HG02852 (cell line): ENCODE measurements at regions not wholly inside any gene's neighbourhood (a gene's known extent, or its start where the extent isn't known, plus 50 kb on each side); places are given as distances from the start of the nearest gene placed in this dataset.
"Not testable (repeated sequence)": the region's sequence is repeated elsewhere in the genome, so short reads cannot be mapped to it uniquely, and the experiment has no call there.

Experiments
- ATAC-seq: cut with Tn5 transposase; IDR thresholded peaks from one replicate; pipeline ENCODE4 v1.9.1; 2021; ENCODE audit warnings: mild to moderate bottlenecking, moderate library complexity; ENCODE audit not compliant: unreplicated experiment

DNA sequence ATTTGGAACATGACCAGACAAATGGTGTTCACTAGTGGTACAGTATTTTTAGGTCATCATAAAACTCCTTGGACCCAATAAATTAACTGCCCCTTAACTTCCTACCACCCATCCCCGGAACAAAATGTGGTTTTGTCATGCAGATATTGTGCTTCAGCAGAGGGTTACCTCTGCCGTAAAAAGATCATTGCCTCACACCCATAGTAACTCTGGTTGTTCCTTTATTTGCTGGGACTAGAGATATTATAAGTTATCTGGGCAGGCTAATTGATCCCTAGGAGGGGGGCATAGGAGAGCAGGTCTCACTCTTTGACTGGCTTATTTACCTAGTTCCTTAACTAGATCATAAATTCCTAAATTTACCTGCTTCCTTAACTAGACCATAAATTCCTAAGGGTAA, 1343.9 kb upstream of the CHAC2 start:
- no peak for ATAC-seq

DNA sequence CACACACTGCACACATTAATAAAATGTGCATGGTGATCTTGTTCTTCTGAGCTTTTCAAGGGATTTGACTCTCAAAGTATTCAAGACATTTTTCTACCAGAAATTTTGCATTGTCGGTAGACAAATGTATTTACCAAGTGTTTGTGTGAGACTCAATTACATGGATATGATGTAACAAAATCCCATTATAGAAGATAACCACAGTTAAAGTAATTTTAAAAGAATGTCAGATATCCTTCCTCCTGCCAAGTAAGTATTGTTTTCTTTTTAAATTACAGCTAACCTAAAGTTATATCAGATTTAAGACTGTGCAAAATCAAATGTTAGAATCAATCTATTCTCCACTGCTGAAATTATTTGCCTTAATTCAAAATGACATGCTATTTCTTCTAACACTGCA, 1344.5 kb upstream of the CHAC2 start:
- no peak for ATAC-seq

DNA sequence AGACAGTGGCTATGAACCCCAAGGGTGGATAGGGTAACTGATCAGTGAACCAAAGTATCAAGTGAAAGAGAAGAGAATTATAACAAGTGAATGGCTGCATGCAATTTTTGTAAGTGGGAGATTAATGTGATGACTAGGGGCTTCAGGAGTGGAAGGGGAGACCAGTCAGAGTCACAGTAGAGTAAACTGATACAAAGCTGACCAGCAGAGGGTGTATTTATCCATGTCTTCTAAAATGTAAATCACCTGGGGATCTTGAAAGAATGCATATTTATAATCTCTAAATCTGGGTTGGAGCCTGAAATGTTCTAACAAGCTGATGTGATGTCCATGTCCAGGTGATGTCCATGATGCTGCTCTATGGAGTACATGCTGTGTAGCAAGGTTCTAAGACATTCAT, 1351.3 kb upstream of the CHAC2 start:
- ATAC-seq, result no peak

DNA sequence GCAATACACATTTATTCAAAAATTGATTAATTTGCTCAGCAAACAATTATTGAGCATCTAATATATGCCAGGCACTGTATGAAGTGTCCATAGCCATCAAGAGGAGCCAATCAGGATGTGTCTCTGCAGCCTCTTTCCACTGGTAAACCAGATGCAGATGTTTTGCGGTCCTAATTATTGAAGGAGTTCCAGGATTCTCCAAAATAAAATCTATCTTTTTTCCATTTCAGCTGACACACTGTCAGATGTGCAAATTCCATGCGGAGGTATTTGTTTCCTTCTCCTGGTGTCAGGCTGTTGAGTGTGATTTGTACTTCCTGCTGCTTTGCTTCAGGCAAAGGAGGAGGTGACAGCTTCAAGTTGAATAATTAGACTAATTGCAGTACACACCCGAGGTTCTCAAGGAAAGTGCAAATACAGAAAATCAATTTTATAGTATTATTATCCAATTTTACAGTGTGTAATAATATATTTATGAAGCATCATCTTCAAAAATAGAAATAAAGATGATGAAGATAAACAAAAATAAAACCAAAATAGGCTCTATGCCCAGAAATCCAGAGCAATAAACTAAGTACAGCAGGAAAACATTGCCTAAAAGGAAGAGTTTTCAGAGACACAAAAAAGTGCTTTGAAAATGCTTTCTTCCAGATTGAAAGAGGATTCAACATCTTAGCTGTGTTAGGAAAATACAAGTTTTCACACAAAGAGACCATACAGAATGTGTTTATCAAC, 1352.9 kb upstream of the CHAC2 start:
- no peak for ATAC-seq

DNA sequence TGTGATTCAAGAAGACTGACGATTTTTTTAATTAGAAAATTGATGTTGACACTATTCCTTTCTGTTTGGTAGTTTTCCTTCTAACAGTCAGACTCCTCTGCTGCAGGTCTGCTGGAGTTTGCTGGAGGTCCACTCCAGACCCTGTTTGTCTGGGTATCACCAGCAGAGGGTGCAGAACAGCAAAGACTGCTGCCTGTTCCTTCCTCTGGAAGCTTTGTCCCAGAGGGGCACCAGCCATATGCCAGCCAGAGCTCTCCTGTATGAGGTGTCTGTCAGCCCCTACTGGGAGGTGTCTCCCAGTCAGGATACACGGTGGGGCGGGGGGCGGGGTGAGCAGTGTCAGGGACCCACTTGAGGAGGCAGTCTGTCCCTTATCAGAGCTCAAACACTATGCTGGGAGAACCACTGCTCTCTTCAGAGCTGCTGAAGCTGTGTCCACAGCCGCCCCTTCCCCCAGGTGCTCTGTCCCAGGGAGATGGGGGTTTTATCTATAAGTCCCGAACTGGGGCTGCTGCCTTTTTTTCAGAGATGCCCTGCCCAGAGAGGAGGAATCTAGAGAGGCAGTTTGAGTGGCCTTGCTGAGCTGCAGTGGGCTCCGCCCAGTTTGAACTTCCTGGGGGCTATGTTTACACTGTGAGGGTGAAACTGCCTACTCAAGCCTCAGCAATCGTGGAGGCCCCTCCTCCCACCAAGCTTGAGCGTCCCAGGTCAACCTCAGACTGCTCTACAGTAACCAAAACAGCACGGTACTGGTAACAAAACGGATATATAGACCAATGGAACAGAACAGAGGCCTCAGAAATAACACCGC, 1358.1 kb upstream of the CHAC2 start:
- not testable (repeated sequence) for ATAC-seq

DNA sequence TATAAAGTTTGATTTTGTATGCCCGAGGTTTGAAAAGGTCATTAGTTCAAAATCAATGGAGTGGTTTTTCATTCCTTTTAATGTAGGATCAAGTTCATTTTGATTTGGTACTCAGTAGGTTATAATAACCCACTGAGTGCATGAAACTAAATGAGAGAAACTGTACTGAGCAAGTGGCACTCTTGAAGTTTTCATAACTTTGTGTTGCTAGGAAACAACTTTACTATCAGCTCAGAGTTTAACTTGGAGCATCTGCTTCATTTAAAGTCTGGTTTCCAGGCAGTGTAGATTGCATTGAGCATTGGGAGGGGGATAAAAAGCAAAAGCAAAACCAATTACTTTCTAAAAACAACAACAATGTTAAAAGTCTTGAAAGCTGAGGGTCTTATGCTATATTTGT, 1361.6 kb upstream of the CHAC2 start:
- no peak for ATAC-seq

DNA sequence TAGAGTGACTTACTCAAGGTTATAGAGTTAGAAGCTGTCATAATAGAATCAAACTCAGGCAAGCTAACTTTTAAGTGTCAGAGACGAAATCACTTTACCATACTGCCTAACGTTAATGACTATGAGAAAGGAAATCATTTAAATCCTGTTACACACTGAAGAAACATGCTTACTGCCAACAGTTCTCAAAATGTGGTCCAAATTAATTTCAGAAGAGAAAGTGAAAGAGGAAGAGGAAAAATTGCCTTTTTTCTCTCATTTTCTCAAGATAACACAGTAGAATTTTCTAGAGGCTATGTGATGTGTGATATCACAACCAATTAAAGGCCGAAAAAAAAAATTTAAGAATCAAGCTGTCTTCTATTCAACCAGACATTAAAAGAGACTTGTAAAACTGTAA, 1362.7 kb upstream of the CHAC2 start:
- no peak for ATAC-seq

DNA sequence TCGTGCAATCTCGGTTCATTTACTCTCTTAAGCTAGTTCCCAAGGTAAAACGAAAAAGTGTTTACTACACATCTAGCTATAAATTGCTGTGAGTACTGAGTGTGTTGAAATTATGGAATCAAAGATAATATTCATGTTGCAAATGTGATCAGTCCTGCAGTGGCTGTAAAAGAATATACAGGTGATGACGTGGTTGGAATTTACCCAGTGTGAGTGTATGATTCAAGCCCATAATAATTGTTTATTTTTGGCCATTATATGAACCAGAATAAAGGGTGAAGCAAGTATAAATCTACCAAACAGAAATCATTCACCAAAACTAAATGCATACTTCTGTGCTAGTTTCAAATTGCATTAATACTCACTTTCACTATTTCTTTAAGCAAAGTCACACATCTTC, 1363.6 kb upstream of the CHAC2 start:
- no peak for ATAC-seq

DNA sequence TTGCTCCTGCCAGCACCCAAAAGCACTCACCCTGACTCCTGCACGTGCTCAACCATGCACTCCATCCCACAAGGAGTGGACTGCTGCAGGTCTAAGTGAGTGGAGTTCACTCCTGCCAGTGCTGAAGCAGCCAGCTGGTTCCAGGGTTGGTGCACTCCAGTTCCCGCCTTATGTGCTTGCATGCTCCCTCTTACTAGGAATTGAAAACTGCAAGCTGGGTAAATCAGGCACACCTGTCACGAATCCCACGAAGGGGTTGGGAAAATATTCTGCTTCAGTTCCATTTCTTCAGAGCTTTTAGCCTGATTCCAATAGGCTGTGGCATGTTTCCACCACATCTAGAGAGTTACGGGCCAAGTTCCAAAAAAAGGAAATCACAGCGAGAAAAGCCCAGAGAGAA, 1365.5 kb upstream of the CHAC2 start:
- ATAC-seq, result no peak

DNA sequence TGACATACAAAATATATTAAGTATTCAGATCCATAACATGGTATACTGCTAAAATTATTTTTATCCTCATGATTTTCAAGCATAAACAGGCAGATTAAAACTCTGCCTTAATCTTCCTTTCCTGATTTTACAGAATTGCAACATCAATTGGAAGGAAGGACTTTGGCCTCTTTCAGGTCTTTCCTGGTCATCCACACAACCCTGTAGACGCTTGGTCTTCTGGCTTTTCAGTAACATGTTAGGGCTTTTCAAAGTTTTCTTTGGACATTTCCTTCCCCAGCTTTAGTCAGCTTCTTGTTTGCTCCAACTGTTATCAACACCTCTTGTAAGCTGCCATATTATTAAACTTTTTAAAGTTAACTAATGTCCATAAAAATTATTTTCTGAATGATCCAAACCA, 1364.9 kb upstream of the NRXN1 start:
- ATAC-seq, result no peak

DNA sequence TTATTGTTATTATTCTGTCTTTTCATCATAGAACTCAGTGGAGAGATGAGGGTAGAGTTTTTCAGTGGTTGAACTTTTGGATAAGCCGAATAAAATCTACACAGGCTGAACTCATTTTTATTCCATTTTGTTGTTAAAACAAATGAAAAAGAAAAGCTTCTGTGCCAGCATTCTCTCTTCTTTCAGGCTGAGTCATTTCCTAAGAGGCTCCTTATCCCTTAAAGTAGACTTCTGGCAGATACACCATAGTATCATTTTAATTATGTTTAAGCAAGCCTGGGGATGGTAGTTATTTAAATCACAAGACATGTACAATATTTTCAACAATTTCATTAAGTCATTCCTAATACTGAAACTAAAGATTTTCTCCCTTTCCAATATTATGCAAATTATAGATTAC, 1364.0 kb upstream of the NRXN1 start:
- ATAC-seq, result no peak

DNA sequence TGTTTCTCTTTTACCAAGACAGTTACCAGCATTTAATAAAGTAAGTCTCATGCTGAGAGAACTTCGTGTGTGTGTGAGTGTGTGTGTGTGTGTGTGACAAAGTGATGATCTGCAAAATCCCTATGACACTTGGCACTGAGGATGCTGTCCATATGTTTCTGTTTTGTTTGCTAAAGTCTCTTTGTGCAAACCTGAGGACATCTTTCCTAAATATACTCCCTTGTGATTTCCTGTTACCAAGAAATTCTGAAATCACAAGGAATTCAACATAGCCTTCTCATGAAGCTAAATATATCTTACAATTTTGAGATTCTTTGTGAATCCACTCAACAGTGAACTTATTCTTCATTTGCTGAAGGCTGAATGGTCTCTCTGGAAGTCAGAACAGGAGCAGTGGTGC, 1359.7 kb upstream of the NRXN1 start:
- no peak for ATAC-seq

DNA sequence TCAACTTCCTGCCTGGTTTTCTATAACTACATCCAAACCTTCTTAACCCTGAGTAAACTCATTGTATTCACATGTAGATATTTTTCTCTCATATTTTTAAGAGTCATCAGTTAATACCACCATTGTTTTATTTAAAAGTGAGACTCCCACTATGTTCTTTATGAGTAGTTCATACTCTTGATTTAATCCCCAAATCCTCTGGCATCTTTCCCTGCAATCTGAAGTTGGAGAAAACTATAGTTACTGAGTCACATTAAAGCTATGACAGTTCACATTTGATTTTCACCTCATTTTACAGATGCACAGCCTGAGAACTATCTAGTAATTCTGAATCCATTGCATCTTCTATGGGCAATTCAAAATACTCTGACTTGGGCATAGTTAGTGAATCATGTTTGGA, 1358.7 kb upstream of the NRXN1 start:
- ATAC-seq, result no peak

DNA sequence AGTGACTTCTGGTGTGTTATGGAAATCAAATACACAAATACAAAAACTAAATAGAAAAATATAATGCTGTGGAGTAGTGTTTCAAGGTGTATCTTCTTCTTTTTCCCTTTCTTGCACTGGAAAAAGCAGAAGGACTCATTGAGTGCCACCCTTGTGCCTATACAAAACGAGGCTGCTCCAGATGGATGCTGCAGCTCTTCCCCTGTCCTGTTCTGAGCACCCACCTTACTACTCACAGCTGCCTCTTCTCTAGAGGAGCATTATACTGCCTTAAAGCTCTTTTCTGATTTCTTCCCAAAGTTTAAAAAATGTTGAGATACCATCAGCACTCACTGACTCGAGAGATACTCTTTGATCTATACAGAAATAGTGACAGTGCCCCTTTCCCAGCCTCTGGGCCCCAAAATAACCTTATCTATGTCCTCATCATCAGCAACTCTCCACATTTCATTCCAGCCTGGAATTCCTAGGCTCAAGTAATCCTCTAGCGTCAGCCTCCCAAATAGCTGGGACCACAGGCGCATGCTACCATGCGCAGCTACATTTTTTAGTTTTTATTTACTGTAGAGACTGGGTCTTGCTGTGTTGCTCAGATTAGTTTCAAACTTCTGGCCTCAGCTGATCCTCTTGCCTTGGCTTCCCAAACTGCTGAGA, 1356.1 kb upstream of the NRXN1 start:
- ATAC-seq, result no peak

DNA sequence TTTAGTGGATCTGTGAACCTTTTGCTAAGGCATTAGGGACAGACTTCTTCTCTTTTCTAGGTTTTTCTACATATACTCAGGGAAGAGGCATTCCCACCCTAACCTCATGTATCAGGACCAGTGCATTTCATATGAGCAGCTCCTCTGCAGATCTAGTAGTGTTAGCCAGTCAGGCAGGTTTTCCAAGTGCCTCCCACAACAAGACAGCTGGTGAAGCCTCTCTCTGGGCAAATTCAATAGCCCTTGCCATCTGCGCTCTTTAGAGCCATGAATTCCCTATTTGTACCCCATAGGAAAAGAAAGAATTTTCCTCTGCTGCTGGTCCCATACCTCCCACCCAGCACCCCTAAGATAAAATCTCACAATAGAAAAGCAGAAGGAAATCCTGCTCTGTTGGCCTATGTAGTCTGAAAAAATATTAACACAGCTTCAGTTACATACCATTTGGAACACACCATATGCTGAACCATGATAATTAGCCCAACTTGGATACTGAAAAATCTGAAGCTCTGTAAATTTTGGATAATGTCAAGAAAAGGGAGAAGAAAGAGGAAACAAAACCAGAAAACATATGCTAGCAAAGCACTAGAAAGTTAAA, 1354.6 kb upstream of the NRXN1 start:
- no peak for ATAC-seq

DNA sequence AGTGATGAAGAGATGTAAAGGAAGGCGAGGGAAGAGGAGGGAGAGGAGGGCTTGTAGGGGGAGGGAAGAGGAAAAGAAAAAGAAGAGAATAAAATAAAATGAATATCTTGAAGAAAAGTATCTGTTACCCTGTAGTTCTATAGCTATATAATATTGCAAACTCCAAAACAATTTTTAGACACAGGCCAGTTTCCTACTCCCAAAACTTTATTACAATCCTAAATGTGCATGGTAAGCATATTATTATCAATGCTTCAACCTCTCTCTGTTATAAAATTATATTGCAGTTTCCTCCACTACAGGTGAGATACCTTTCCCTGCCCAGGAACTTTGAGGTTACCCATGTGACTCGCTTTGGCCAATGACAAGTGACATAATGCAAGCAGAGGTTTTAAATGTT, 1351.6 kb upstream of the NRXN1 start:
- ATAC-seq, result no peak

DNA sequence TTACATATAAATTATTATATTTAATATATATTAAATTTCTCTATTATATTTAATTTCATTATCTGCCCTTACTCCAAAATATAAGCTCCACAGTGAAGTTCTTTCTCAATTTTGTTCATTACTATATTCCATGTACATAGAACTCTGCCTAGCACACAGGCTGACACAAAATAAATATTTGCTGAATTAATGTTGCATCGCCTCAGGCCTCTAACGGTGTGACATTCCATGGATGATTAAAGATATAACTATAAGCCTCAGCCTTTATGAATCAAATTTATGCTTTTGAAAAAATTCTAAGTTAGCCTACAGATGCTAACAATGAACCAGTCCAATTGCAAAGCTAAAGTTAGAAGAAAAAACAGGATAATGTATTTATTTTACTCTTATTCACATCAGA, 1337.2 kb upstream of the NRXN1 start:
- no peak for ATAC-seq

DNA sequence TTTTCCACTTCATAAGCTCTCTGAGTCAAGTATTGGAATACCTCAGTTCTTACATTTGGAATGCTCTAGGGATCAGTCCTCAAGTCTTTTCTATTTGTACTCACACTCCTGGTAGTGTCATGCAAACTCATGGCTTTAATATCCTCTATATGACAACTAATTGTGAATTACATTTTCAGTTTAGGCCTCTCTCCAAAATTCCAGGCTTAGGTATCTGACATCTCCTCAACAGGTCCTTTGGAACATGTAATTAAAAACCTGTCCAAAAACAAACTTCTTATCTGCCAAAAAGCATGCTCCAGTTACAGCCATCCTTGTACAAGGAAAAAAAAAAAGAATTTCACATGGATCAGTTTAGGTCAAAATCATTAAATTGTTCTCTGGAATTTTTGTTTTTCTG, 1336.2 kb upstream of the NRXN1 start:
- ATAC-seq, result no peak

DNA sequence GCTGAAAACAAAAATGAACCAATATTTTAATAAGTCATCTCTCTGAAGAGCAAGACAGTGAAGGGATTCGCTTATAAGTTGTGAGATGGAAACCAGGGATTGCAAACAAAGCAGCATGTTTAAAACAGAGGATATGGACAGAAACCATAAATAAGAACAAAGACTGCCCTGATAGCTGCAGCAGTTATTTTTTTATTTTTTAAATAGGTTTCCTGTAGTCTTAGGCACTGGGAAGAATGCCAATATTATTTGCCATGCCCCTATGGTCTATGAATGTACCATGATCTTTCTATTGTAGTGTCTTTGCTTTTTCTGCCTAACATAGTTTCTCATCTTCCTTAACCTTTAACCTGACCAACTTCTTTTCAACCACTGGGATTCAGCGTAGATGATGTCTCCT, 1334.0 kb upstream of the NRXN1 start:
- no peak for ATAC-seq

DNA sequence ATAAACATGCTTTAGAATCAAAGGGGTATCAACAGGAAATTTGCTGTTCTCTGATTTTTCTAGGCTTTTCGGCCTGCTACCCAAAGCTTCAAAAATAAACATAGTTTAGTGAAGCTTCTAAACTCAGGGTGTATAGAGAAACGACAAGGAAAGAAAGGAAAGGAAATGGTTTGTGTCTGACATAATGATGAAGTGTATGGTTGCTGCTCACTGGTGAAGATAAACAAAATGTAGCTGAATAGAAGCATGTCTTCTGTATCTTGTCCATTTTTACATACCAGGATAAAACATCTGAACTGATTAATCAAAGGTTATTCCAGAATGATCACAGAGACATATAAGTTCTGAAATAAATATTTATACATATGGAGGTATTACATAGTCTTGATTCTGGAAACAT, 1324.6 kb upstream of the NRXN1 start:
- no peak for ATAC-seq

DNA sequence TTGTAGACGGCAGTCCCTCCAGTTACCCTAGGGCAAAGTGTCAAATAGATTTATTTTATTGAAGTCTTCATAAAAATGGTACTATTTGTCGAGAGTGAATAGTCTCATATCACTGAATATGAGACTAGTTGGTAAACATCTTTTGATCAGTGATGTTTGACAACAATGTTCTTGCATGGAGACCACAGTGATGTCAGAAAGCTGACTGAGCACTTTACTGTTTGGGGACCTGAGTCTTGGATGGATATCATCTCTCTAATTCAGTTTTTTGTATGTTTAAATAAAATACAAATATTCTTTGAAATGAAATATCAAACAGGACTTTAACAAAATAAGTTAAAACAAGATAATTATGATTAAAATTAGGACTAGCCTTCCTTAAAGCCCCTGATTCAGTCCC, 1315.4 kb upstream of the NRXN1 start:
- ATAC-seq, result no peak

DNA sequence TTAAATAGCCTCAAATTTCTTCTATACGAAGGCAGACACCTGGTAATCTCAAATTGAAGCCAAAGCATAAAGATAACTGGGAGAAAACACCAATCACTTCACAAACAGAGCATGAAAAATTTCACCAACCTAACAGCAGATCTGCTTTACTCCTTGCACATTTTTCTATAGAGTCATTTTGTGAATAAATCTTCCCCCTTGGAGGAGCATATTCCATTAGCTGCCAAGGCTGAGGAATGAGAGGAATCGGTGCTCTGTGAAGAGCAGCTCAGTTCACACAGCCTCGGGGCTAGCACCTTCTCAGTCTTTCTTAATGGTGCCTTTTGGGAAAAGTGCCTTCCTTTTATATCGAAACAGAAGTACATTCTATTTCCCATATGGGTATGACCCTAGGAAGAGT, 1313.7 kb upstream of the NRXN1 start:
- ATAC-seq, result no peak
